Neural cell (in vitro differentiated cells): ENCODE measurements at regions not wholly inside any gene's neighbourhood (a gene's known extent, or its start where the extent isn't known, plus 50 kb on each side); places are given as distances from the start of the nearest gene placed in this dataset.

Source experiments
- H2AFZ ChIP-seq: fragments of 200-600, 300-800 bp; sonication (generic), shearing (Covaris generic); 2 replicates; pipeline ENCODE4 v1.6.0; 2014; ENCODE audit warnings: low read depth, mild to moderate bottlenecking, antibody characterized with exemption, low read length, moderate library complexity
- H3F3A ChIP-seq: fragments of 200-600 bp; shearing (Covaris generic); 2 replicates; pipeline ENCODE4 v1.6.1; 2016; ENCODE audit warnings: mild to moderate bottlenecking, moderate library complexity, mixed read lengths, antibody characterized with exemption, low read length; ENCODE audit not compliant: insufficient read depth, poor library complexity, severe bottlenecking
- H3K27ac ChIP-seq: fragments of 200-600, 300-800 bp; sonication (generic), shearing (Covaris generic); 2 replicates; pipeline ENCODE4 v1.5.1; 2014; ENCODE audit warnings: mild to moderate bottlenecking, low read length, moderate library complexity
- H3K27me3 ChIP-seq: fragments of 300-800, 200-600 bp; sonication (generic), shearing (Covaris generic); 2 replicates; pipeline ENCODE4 v1.6.0; 2014; ENCODE audit warnings: mild to moderate bottlenecking, low read depth, low read length, moderate library complexity; ENCODE audit not compliant: insufficient read depth
- H3K36me3 ChIP-seq: fragments of 300-800, 200-600 bp; sonication (generic), shearing (Covaris generic); 2 replicates; pipeline ENCODE4 v1.5.1; 2014; ENCODE audit warnings: mild to moderate bottlenecking, antibody characterized with exemption, low read length, moderate library complexity; ENCODE audit not compliant: insufficient read depth
- H3K4me2 ChIP-seq: fragments of 300-800, 200-600 bp; sonication (generic), shearing (Covaris generic); 2 replicates; pipeline ENCODE4 v1.6.0; 2014; ENCODE audit warnings: mild to moderate bottlenecking, low read length
- H3K4me3 ChIP-seq: fragments of 300-800, 200-600 bp; sonication (generic), shearing (Covaris generic); 2 replicates; pipeline ENCODE4 v1.5.1; 2014; ENCODE audit warnings: mild to moderate bottlenecking, low read length, moderate library complexity
- H3K79me2 ChIP-seq: fragments of 200-600 bp; shearing (Covaris generic); replicated peaks from 2 replicates; pipeline ENCODE4 v1.6.0; 2014; ENCODE audit warnings: mild to moderate bottlenecking, low read length, moderate library complexity; ENCODE audit not compliant: insufficient read depth
- H3K9ac ChIP-seq: fragments of 300-800, 200-600 bp; sonication (generic), shearing (Covaris generic); 2 replicates; pipeline ENCODE4 v1.6.1; 2016; ENCODE audit warnings: mild to moderate bottlenecking, low read length, mixed read lengths
- H3K9me2 ChIP-seq: fragments of 200-600 bp; shearing (Covaris generic); 2 replicates; pipeline ENCODE4 v1.6.1; 2016; ENCODE audit warnings: mild to moderate bottlenecking, low read length, mixed read lengths; ENCODE audit not compliant: insufficient read depth
- H3K9me3 ChIP-seq: fragments of 200-600, 300-800 bp; sonication (generic), shearing (Covaris generic); 2 replicates; pipeline ENCODE4 v1.6.1; 2016; ENCODE audit warnings: mild to moderate bottlenecking, mixed run types, low read length, moderate library complexity, mixed read lengths
- H4K20me1 ChIP-seq: fragments of 200-600 bp; shearing (Covaris generic); 2 replicates; pipeline ENCODE4 v1.6.1; 2016; ENCODE audit warnings: mild to moderate bottlenecking, mixed run types; ENCODE audit not compliant: insufficient read depth
- EP300 ChIP-seq: fragments of 450-650 bp; conservative IDR thresholded peaks from 2 replicates; pipeline ENCODE4 v1.6.1; 2014; ENCODE audit warnings: antibody characterized with exemption, mild to moderate bottlenecking, moderate library complexity; ENCODE audit not compliant: poor library complexity, severe bottlenecking
- EZH2 ChIP-seq: fragments of 200-600, 300-800 bp; shearing (Covaris generic), sonication (generic); IDR thresholded peaks from 2 replicates; pipeline ENCODE4 v1.6.1; 2014; ENCODE audit warnings: antibody characterized with exemption, low read length, borderline replicate concordance, mild to moderate bottlenecking; ENCODE audit not compliant: insufficient read depth, poor library complexity, severe bottlenecking
- MXI1 ChIP-seq: fragments of 450-650 bp; conservative IDR thresholded peaks from 2 replicates; pipeline ENCODE4 v1.6.1; 2014; ENCODE audit warnings: antibody characterized with exemption, mild to moderate bottlenecking; ENCODE audit not compliant: poor library complexity, severe bottlenecking
- POLR2AphosphoS5 ChIP-seq: IDR thresholded peaks from 2 replicates; pipeline ENCODE4 v1.6.1; 2012
- RAD21 ChIP-seq: fragments of 450-650 bp; conservative IDR thresholded peaks from 2 replicates; pipeline ENCODE4 v1.6.1; 2014; ENCODE audit warnings: antibody characterized with exemption, mild to moderate bottlenecking, moderate library complexity
- SMC3 ChIP-seq: fragments of 450-650 bp; conservative IDR thresholded peaks from 2 replicates; pipeline ENCODE4 v1.6.1; 2014; ENCODE audit warnings: antibody characterized with exemption, mild to moderate bottlenecking, moderate library complexity; ENCODE audit not compliant: poor library complexity
- TAF1 ChIP-seq: IDR thresholded peaks from 2 replicates; pipeline ENCODE4 v1.6.1; 2012; ENCODE audit warnings: low read depth
- TF ChIP-seq, protein P1 (sequence below): fragments of 450-650 bp; IDR thresholded peaks from 2 replicates; pipeline ENCODE4 v1.5.1; 2014; ENCODE audit warnings: antibody characterized with exemption, mild to moderate bottlenecking, moderate library complexity; ENCODE audit not compliant: poor library complexity, severe bottlenecking
- TF ChIP-seq, protein P2 (sequence below): IDR thresholded peaks from 2 replicates; pipeline ENCODE4 v1.6.1; 2012; ENCODE audit warnings: borderline replicate concordance

DNA sequence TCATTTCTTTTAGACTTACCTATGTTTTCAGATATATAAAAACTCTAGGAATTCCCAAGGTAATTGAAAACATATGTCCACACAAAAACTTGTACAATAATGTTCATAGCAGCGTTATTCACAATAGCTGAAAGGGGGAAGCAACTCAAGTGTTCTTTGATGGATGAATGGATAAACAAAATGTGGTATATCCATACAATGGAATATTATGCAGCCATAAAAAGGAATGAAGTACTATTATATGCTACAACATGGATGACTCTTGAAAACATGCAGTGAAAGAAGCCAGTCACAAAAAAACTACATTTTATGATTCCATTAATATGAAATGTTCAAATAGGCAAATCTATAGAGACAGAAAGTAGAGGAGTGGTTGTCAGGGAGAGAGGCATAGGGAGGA, 62.2 kb upstream of the WDR26 start:
- peaks cover 8% of the 10 kb centered on the region for H3K27me3 ChIP-seq
- no peaks in the 10 kb centered on the region for H3K79me2 ChIP-seq
- TF ChIP-seq TAF1 (no peak), SMC3 (no peak), MXI1 (no peak), RAD21 (no peak), POLR2AphosphoS5 (no peak), EP300 (no peak), EZH2 (no peak)
- TF ChIP-seq, protein P1, sequence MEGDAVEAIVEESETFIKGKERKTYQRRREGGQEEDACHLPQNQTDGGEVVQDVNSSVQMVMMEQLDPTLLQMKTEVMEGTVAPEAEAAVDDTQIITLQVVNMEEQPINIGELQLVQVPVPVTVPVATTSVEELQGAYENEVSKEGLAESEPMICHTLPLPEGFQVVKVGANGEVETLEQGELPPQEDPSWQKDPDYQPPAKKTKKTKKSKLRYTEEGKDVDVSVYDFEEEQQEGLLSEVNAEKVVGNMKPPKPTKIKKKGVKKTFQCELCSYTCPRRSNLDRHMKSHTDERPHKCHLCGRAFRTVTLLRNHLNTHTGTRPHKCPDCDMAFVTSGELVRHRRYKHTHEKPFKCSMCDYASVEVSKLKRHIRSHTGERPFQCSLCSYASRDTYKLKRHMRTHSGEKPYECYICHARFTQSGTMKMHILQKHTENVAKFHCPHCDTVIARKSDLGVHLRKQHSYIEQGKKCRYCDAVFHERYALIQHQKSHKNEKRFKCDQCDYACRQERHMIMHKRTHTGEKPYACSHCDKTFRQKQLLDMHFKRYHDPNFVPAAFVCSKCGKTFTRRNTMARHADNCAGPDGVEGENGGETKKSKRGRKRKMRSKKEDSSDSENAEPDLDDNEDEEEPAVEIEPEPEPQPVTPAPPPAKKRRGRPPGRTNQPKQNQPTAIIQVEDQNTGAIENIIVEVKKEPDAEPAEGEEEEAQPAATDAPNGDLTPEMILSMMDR: no peak
- TF ChIP-seq, protein P2, sequence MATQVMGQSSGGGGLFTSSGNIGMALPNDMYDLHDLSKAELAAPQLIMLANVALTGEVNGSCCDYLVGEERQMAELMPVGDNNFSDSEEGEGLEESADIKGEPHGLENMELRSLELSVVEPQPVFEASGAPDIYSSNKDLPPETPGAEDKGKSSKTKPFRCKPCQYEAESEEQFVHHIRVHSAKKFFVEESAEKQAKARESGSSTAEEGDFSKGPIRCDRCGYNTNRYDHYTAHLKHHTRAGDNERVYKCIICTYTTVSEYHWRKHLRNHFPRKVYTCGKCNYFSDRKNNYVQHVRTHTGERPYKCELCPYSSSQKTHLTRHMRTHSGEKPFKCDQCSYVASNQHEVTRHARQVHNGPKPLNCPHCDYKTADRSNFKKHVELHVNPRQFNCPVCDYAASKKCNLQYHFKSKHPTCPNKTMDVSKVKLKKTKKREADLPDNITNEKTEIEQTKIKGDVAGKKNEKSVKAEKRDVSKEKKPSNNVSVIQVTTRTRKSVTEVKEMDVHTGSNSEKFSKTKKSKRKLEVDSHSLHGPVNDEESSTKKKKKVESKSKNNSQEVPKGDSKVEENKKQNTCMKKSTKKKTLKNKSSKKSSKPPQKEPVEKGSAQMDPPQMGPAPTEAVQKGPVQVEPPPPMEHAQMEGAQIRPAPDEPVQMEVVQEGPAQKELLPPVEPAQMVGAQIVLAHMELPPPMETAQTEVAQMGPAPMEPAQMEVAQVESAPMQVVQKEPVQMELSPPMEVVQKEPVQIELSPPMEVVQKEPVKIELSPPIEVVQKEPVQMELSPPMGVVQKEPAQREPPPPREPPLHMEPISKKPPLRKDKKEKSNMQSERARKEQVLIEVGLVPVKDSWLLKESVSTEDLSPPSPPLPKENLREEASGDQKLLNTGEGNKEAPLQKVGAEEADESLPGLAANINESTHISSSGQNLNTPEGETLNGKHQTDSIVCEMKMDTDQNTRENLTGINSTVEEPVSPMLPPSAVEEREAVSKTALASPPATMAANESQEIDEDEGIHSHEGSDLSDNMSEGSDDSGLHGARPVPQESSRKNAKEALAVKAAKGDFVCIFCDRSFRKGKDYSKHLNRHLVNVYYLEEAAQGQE: no peak
- H2AFZ ChIP-seq: no peak overlapping the region
- H3K9ac ChIP-seq: no peak overlapping the region
- H3F3A ChIP-seq: no peaks in the 10 kb centered on the region
- H3K27ac ChIP-seq: no peak overlapping the region
- H3K9me3 ChIP-seq: no peaks in the 10 kb centered on the region
- no peak overlapping the region for H3K4me3 ChIP-seq
- H4K20me1 ChIP-seq: no peaks in the 10 kb centered on the region
- no peak overlapping the region for H3K4me2 ChIP-seq
- no peaks in the 10 kb centered on the region for H3K9me2 ChIP-seq
- no peaks in the 10 kb centered on the region for H3K36me3 ChIP-seq

DNA sequence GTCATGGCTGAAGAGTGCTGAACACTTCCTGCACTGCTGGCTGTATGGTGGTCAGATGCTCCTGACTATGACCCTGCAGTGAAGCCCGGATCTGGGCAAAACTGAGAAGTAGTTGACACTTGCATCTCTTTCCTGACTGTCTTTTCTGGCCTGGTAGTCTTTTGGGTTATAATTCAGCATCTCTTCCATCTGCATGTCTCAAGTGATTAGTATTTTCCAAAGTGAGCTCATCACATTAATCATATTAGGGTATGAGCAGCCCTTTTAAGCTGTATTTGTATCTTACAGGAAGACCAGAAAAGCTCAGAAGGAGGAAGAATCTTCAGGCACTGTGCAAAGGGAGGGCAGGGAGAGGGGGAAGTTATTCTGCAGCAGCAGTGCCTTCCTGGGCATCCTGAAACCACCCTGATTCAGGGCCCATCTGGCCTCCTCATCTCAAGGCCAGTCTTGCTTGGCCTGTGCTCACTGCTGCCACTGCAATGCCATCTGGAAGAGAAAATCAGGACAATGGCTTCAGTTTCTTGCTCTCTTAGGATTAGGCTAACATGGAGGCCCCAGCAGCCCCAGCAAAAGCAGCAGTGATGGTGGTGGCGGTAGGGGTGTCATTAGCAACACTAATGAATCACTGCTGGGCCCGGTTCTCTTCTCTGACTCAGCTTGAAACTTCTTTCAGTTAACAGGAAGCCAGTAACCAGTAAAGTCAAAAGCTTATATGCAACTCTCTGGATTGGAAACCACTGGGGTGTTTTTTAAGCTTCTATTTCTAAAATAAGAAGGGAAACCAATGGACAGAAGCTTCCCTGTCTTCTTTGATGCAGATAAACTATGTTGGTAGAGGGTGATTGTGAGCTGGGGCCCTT, 63.3 kb upstream of the WDR26 start:
- Histone ChIP-seq H3K9ac (no peak overlapping the region), H3K27ac (no peak overlapping the region), H3K4me2 (no peak overlapping the region), H3K79me2 (no peaks in the 10 kb centered on the region), H3K36me3 (no peaks in the 10 kb centered on the region), H3K9me3 (no peaks in the 10 kb centered on the region), H3K9me2 (no peaks in the 10 kb centered on the region), H3F3A (no peaks in the 10 kb centered on the region), H3K27me3 (peaks cover 8% of the 10 kb centered on the region), H4K20me1 (no peaks in the 10 kb centered on the region), H3K4me3 (no peak overlapping the region), H2AFZ (no peak overlapping the region)
- TF ChIP-seq RAD21 (no peak), EZH2 (no peak), SMC3 (no peak), EP300 (no peak)
- TF ChIP-seq, protein P2: no peak
- TF ChIP-seq, protein P1: no peak
